HT1080 (cell line): ENCODE measurements at regions not wholly inside any gene's neighbourhood (a gene's known extent, or its start where the extent isn't known, plus 50 kb on each side); places are given as distances from the start of the nearest gene placed in this dataset.
"Not testable (repeated sequence)": the region's sequence is repeated elsewhere in the genome, so short reads cannot be mapped to it uniquely, and the experiment has no call there.

Experiments
- DNase-seq: peaks from one replicate; pipeline ENCODE4 v3.0.0-alpha.2; 2015; ENCODE audit warnings: low read depth

- DNase-seq, result no peak
Measured at GRCh38 chr2:236408090-236408489, 143.9 kb upstream of the ASB18 start.

GRCh38 chr2:236408786-236409185, 144.6 kb upstream of the ASB18 start:
- DNase-seq, result no peak

- no peak for DNase-seq
Measured at GRCh38 chr2:236415684-236416444, 151.7 kb upstream of the ASB18 start.

- DNase-seq, result no peak
Measured at GRCh38 chr2:236417150-236417549, 152.5 kb upstream of the ACKR3 start.

- DNase-seq, result no peak
Measured at GRCh38 chr2:236430584-236430983, 139.0 kb upstream of the ACKR3 start.

GRCh38 chr2:236434593-236434992, 135.0 kb upstream of the ACKR3 start:
- DNase-seq, result no peak

GRCh38 chr2:236440110-236440881, 129.3 kb upstream of the ACKR3 start:
- no peak for DNase-seq

- DNase-seq, result no peak
Measured at GRCh38 chr2:236444187-236444586, 125.4 kb upstream of the ACKR3 start.

- DNase-seq, result no peak
Measured at GRCh38 chr2:236445678-236446077, 123.9 kb upstream of the ACKR3 start.

- no peak for DNase-seq
Measured at GRCh38 chr2:236446521-236446920, 123.1 kb upstream of the ACKR3 start.

- no peak for DNase-seq
Measured at GRCh38 chr2:236449167-236449761, 120.4 kb upstream of the ACKR3 start.

- DNase-seq, result no peak
Measured at GRCh38 chr2:236452238-236452637, 117.4 kb upstream of the ACKR3 start.

- DNase-seq, result no peak
Measured at GRCh38 chr2:236454076-236454475, 115.5 kb upstream of the ACKR3 start.

GRCh38 chr2:236459393-236459792, 110.2 kb upstream of the ACKR3 start:
- no peak for DNase-seq

- no peak for DNase-seq
Measured at GRCh38 chr2:236464140-236464539, 105.5 kb upstream of the ACKR3 start.

- DNase-seq, result no peak
Measured at GRCh38 chr2:236472720-236473495, 96.7 kb upstream of the ACKR3 start.

GRCh38 chr2:236473691-236474090, 95.9 kb upstream of the ACKR3 start:
- DNase-seq, result no peak

- DNase-seq, result no peak
Measured at GRCh38 chr2:236479814-236480213, 89.8 kb upstream of the ACKR3 start.

- no peak for DNase-seq
Measured at GRCh38 chr2:236483102-236483501, 86.5 kb upstream of the ACKR3 start.

GRCh38 chr2:236485519-236485918, 84.1 kb upstream of the ACKR3 start:
- DNase-seq, result no peak

- DNase-seq, result not testable (repeated sequence)
Measured at GRCh38 chr2:236489083-236489482, 80.5 kb upstream of the ACKR3 start.
